Endothelial cell of umbilical vein (primary cell): ENCODE measurements at regions not wholly inside any gene's neighbourhood (a gene's known extent, or its start where the extent isn't known, plus 50 kb on each side); places are given as distances from the start of the nearest gene placed in this dataset.

Experiments
- BruUV-seq: library from RNA; stranded (reverse); fragments of 400-500 nt; replicated peaks from 2 replicates; lab custom pipeline; 2021; lab: Mats Ljungman, UMichigan
- CTCF ChIA-PET: fragments of 300-600, 350-600 bp; sonication (Branson Sonifier 250); formaldehyde crosslinking; loops from one replicate; lab custom pipeline; 2021; ENCODE audit warnings: antibody characterized with exemption, inconsistent platforms; lab: Charles Lee
- POLR2A ChIA-PET: fragments of 300-600, 350-600 bp; sonication (Branson Sonifier 250); formaldehyde crosslinking; loops from one replicate; lab custom pipeline; 2021; ENCODE audit warnings: antibody characterized with exemption, inconsistent platforms; lab: Charles Lee
- DNase-seq: peaks from one replicate; pipeline ENCODE4 v3.0.0-alpha.2; 2011; ENCODE audit warnings: low read depth, low spot score
- FAIRE-seq: peaks from 2 replicates; lab custom pipeline; 2011; peaks lifted over from hg19 to GRCh38; lab: Jason Lieb, UNC
- H2AFZ ChIP-seq: 2 replicates; pipeline ENCODE4 v1.6.0; 2012; ENCODE audit warnings: low read depth, low read length, control low read depth, inconsistent platforms
- H3K27ac ChIP-seq: 2 replicates; pipeline ENCODE4 v1.5.1; 2011; ENCODE audit warnings: low read depth, mild to moderate bottlenecking, control low read depth, low read length, moderate library complexity; ENCODE audit not compliant: insufficient read depth
- H3K27me3 ChIP-seq, 2 experiments: 2 replicates each; pipeline versions ENCODE4 v1.6.0 to v1.6.1; 2011; ENCODE audit warnings: low read length in 2 of 2, mixed read lengths in 1 of 2; ENCODE audit not compliant: control insufficient read depth in 2 of 2, insufficient read depth in 2 of 2
- H3K36me3 ChIP-seq, 2 experiments: 2 replicates in 1 of 2; 3 replicates in 1 of 2; pipeline ENCODE4 v1.5.1; 2011; ENCODE audit warnings: low read length in 2 of 2, mild to moderate bottlenecking in 1 of 2, moderate library complexity in 1 of 2; ENCODE audit not compliant: control insufficient read depth in 2 of 2, insufficient read depth in 2 of 2; ENCODE audit errors: extremely low read depth in 1 of 2
- H3K4me1 ChIP-seq: 3 replicates; pipeline ENCODE4 v1.5.1; 2011; ENCODE audit warnings: mild to moderate bottlenecking, low read length; ENCODE audit not compliant: control insufficient read depth, insufficient read depth; ENCODE audit errors: extremely low read depth
- H3K4me2 ChIP-seq: 2 replicates; pipeline ENCODE4 v1.6.1; 2011; ENCODE audit warnings: low read length, control low read depth, mixed read lengths; ENCODE audit not compliant: insufficient read depth
- H3K4me3 ChIP-seq, 3 experiments: fragments of 200-600 bp in 1 of 3; sonication (generic), shearing (Covaris generic) in 1 of 3; replicated peaks in 1 of 3; 2 replicates each; pipeline ENCODE4 v1.5.1; 2011 to 2016; ENCODE audit warnings: control low read depth in 3 of 3, low read length in 3 of 3, mild to moderate bottlenecking in 2 of 3, inconsistent platforms in 1 of 3, low read depth in 1 of 3, moderate library complexity in 1 of 3; ENCODE audit not compliant: insufficient read depth in 1 of 3
- H3K79me2 ChIP-seq: 2 replicates; pipeline ENCODE4 v1.6.0; 2012; ENCODE audit warnings: low read length, inconsistent platforms; ENCODE audit not compliant: control insufficient read depth, insufficient read depth
- H3K9ac ChIP-seq: replicated peaks from 2 replicates; pipeline ENCODE3; 2011; ENCODE audit warnings: low read length, control low read depth; ENCODE audit not compliant: insufficient read depth; ENCODE audit errors: extremely low read depth
- H3K9me1 ChIP-seq: replicated peaks from 3 replicates; pipeline ENCODE4 v1.6.0; 2011; ENCODE audit warnings: mild to moderate bottlenecking, low read length; ENCODE audit not compliant: control insufficient read depth, insufficient read depth; ENCODE audit errors: extremely low read depth
- H3K9me3 ChIP-seq: replicated peaks from 2 replicates; pipeline ENCODE4 v1.5.1; 2012; ENCODE audit warnings: low read length, inconsistent platforms; ENCODE audit not compliant: control insufficient read depth, insufficient read depth
- H4K20me1 ChIP-seq: replicated peaks from 2 replicates; pipeline ENCODE3; 2011; ENCODE audit warnings: mild to moderate bottlenecking, low read length; ENCODE audit not compliant: control insufficient read depth, insufficient read depth; ENCODE audit errors: extremely low read depth
- EZH2 ChIP-seq: IDR thresholded peaks from 2 replicates; pipeline ENCODE4 v1.6.1; 2012; ENCODE audit warnings: borderline replicate concordance, low read depth, mild to moderate bottlenecking, moderate library complexity, low read length, inconsistent platforms; ENCODE audit not compliant: severe bottlenecking
- FOS ChIP-seq: IDR thresholded peaks from 2 replicates; pipeline ENCODE4 v1.6.1; 2011; ENCODE audit warnings: mild to moderate bottlenecking, low read length, moderate library complexity, borderline replicate concordance; ENCODE audit not compliant: insufficient read depth
- GATA2 ChIP-seq: IDR thresholded peaks from 2 replicates; pipeline ENCODE4 v1.7.0; 2011; ENCODE audit warnings: low read depth, mild to moderate bottlenecking, moderate library complexity, mixed read lengths, low read length; ENCODE audit not compliant: insufficient read length, insufficient read depth
- JUN ChIP-seq: IDR thresholded peaks from 2 replicates; pipeline ENCODE4 v1.6.1; 2011; ENCODE audit warnings: borderline replicate concordance, low read depth; ENCODE audit not compliant: insufficient read length, insufficient read depth
- MYC ChIP-seq: IDR thresholded peaks from one replicate; pipeline ENCODE4 v1.6.1; 2011; ENCODE audit warnings: mild to moderate bottlenecking, low read depth, low read length
- POLR2A ChIP-seq: IDR thresholded peaks from 2 replicates; pipeline ENCODE4 v1.6.1; 2012; ENCODE audit warnings: low read depth, mild to moderate bottlenecking, control low read depth, low read length
- POLR2AphosphoS5 ChIP-seq: IDR thresholded peaks from 2 replicates; pipeline ENCODE4 v1.6.1; 2012; ENCODE audit warnings: low read depth, mild to moderate bottlenecking, control low read depth, low read length, moderate library complexity; ENCODE audit not compliant: insufficient read depth
- dilution Hi-C: fragments of 300-500 bp; cut with MboI; formaldehyde crosslinking; loops from one replicate; pipeline ENCODE4 v1.15.0; 2019; ENCODE audit warnings: low sequenced_read_pairs; ENCODE audit not compliant: extremely low pct_ligation_motif_present
- intact Hi-C: fragments of 100-400 bp; cut with micrococcal nuclease; formaldehyde crosslinking; loops from one replicate; pipeline ENCODE4 v1.10.0; 2022
- TF ChIP-seq, protein P1 (sequence below): IDR thresholded peaks from 2 replicates; pipeline ENCODE4 v1.6.1; 2011; ENCODE audit not compliant: insufficient read depth, insufficient read length
- TF ChIP-seq, protein P2 (sequence below), 2 donors: IDR thresholded peaks; 1 replicate in 1 of 2; 2 replicates in 1 of 2; pipeline ENCODE4 v1.5.1; 2011; ENCODE audit warnings: low read length in 2 of 2, mild to moderate bottlenecking in 2 of 2, moderate library complexity in 2 of 2, control low read depth in 1 of 2, inconsistent platforms in 1 of 2, low read depth in 1 of 2; ENCODE audit not compliant: insufficient read depth in 1 of 2; ENCODE audit errors: extremely low read depth in 1 of 2

DNA sequence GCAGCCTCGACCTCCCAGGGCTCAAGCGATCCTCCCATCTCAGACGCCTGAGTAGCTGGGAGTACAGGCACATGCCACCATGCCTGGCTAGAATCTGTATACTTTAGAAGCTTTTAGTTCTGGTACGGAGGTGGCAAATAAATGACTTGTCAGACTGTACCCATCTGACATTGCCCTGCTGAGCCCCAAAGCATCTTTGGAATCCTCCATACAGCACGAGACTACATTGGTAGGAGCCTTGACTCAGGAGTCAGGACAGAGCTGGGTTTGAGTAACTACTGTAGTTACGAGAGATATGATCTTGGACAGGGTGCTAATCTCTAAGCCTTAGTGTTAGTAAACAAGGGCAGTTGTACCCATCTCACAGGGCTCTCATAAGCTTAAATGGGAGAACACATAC is 67.8 kb upstream of the NPHP3 start:
- peaks cover 2% of the 10 kb centered on the region for H3K4me1 ChIP-seq
- dilution Hi-C loops: no loop called here
- no peaks in the 10 kb centered on the region for H3K79me2 ChIP-seq
- ChIA-PET POLR2A (no interaction called here), CTCF (interaction anchor here (1.3 kb wide), 1 partner anchor 34 kb away, joined by 3 read pairs; no protein-coding TSS in a partner anchor)
- no peak overlapping the region for H3K9ac ChIP-seq
- no TSS peak for BruUV-seq
- H4K20me1 ChIP-seq: no peaks in the 10 kb centered on the region
- H3K27ac ChIP-seq: no peak overlapping the region
- DNase-seq (no peak), FAIRE-seq (no peak)
- no peak overlapping the region for H3K4me2 ChIP-seq
- H2AFZ ChIP-seq: no peak overlapping the region
- peaks cover 3 to 5% of the 10 kb centered on the region in 2 experiments for H3K27me3 ChIP-seq
- no peak for TF ChIP-seq JUN
- TF ChIP-seq POLR2AphosphoS5: no peak
- TF ChIP-seq, protein P1, sequence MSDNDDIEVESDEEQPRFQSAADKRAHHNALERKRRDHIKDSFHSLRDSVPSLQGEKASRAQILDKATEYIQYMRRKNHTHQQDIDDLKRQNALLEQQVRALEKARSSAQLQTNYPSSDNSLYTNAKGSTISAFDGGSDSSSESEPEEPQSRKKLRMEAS: no peak
- no peak for TF ChIP-seq MYC
- TF ChIP-seq EZH2: no peak
- no peak for TF ChIP-seq GATA2
- TF ChIP-seq FOS: no peak
- no peak for TF ChIP-seq POLR2A
- TF ChIP-seq, protein P2, sequence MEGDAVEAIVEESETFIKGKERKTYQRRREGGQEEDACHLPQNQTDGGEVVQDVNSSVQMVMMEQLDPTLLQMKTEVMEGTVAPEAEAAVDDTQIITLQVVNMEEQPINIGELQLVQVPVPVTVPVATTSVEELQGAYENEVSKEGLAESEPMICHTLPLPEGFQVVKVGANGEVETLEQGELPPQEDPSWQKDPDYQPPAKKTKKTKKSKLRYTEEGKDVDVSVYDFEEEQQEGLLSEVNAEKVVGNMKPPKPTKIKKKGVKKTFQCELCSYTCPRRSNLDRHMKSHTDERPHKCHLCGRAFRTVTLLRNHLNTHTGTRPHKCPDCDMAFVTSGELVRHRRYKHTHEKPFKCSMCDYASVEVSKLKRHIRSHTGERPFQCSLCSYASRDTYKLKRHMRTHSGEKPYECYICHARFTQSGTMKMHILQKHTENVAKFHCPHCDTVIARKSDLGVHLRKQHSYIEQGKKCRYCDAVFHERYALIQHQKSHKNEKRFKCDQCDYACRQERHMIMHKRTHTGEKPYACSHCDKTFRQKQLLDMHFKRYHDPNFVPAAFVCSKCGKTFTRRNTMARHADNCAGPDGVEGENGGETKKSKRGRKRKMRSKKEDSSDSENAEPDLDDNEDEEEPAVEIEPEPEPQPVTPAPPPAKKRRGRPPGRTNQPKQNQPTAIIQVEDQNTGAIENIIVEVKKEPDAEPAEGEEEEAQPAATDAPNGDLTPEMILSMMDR (IDR thresholded peaks at IDR 0.05; ENCODE audit: extremely low read depth in 1 of 2, insufficient read depth in 1 of 2, low read depth in 1 of 2, low read length in 2 of 2): no peak
- intact Hi-C loops: no loop called here
- H3K9me1 ChIP-seq: no peaks in the 10 kb centered on the region
- H3K36me3 ChIP-seq: no peaks in the 10 kb centered on the region
- H3K4me3 ChIP-seq: no peak overlapping the region
- H3K9me3 ChIP-seq: no peaks in the 10 kb centered on the region
